B cell (primary cell): ENCODE measurements at regions not wholly inside any gene's neighbourhood (a gene's known extent, or its start where the extent isn't known, plus 50 kb on each side); places are given as distances from the start of the nearest gene placed in this dataset.

Experiments used
- ATAC-seq: fragments of 200-7000 bp; cut with Tn5 transposase; one replicate; pipeline ENCODE4 v1.10.0; 2021; ENCODE audit warnings: low read depth, mild to moderate bottlenecking, moderate number of reproducible peaks, moderate library complexity
- CTCF ChIA-PET: fragments of 350-600 bp; sonication (Branson Sonifier 250); formaldehyde crosslinking; loops from one replicate; lab custom pipeline; 2021; ENCODE audit warnings: antibody characterized with exemption, inconsistent platforms; lab: Charles Lee
- POLR2A ChIA-PET: fragments of 350-600 bp; sonication (Branson Sonifier 250); formaldehyde crosslinking; loops from one replicate; lab custom pipeline; 2021; ENCODE audit warnings: antibody characterized with exemption; lab: Charles Lee
- DNase-seq: peaks from one replicate; pipeline ENCODE4 v3.0.0; 2013
- H2AFZ ChIP-seq: 2 replicates; pipeline ENCODE4 v1.6.1; 2012; ENCODE audit warnings: mild to moderate bottlenecking, low read depth, low read length; ENCODE audit not compliant: insufficient read depth, poor library complexity, severe bottlenecking
- H3K27ac ChIP-seq, 2 donors: 1 replicate in 1 of 2; 2 replicates in 1 of 2; pipeline ENCODE4 v1.5.1; 2012 to 2013; ENCODE audit warnings: low read length in 2 of 2, mild to moderate bottlenecking in 2 of 2, moderate library complexity in 1 of 2
- H3K27me3 ChIP-seq, 4 experiments: fragments of 200-600 bp in 1 of 4; sonication (generic) in 1 of 4; replicated peaks in 1 of 4; 1 replicate in 2 of 4; 2 replicates in 2 of 4; pipeline versions ENCODE4 v1.6.1 to v1.7.0; 2013 to 2016; ENCODE audit warnings: low read length in 3 of 4, mild to moderate bottlenecking in 2 of 4, mixed read lengths in 1 of 4, moderate library complexity in 1 of 4; ENCODE audit not compliant: insufficient read depth in 4 of 4, control insufficient read depth in 3 of 4; ENCODE audit errors: control extremely low read depth in 1 of 4
- H3K36me3 ChIP-seq, 2 experiments: replicated peaks in 1 of 2; 1 replicate in 1 of 2; 2 replicates in 1 of 2; pipeline versions ENCODE4 v1.6.1 to v1.7.1; 2013; ENCODE audit warnings: low read length in 1 of 2; ENCODE audit not compliant: insufficient read depth in 2 of 2, control insufficient read depth in 1 of 2; ENCODE audit errors: control extremely low read depth in 1 of 2, extremely low read depth in 1 of 2
- H3K4me1 ChIP-seq, 2 donors: fragments of 200-600 bp in 1 of 2; sonication (generic) in 1 of 2; 1 replicate in 1 of 2; 2 replicates in 1 of 2; pipeline versions ENCODE4 v1.5.1 to v1.6.1; 2013 to 2017; ENCODE audit warnings: low read length in 2 of 2; ENCODE audit not compliant: control insufficient read depth in 2 of 2, insufficient read depth in 2 of 2
- H3K4me2 ChIP-seq: replicated peaks from 2 replicates; pipeline ENCODE3; 2012; ENCODE audit warnings: mild to moderate bottlenecking, low read depth, low read length; ENCODE audit not compliant: poor library complexity, severe bottlenecking
- H3K4me3 ChIP-seq, 5 experiments: fragments of 200-600 bp in 1 of 5; sonication (generic) in 1 of 5; 1 replicate in 3 of 5; 2 replicates in 2 of 5; pipeline versions ENCODE4 v1.5.1 to v1.7.0; 2011 to 2016; ENCODE audit warnings: low read length in 4 of 5, mild to moderate bottlenecking in 4 of 5, low read depth in 2 of 5, control low read depth in 1 of 5, moderate library complexity in 1 of 5; ENCODE audit not compliant: insufficient read depth in 1 of 5; ENCODE audit errors: control extremely low read depth in 1 of 5, extremely low read depth in 1 of 5
- H3K79me2 ChIP-seq: fragments of 200-600 bp; sonication (generic); one replicate; pipeline ENCODE4 v1.6.0; 2016; ENCODE audit warnings: low read length; ENCODE audit not compliant: control insufficient read depth, insufficient read depth
- H3K9ac ChIP-seq: fragments of 200-600 bp; sonication (generic); 2 replicates; pipeline ENCODE4 v1.6.1; 2017; ENCODE audit warnings: mild to moderate bottlenecking, low read length, moderate library complexity
- H3K9me3 ChIP-seq, 3 donors: one replicate each; pipeline versions ENCODE4 v1.6.1 to v1.7.1; 2013; ENCODE audit warnings: low read length in 2 of 3; ENCODE audit not compliant: control insufficient read depth in 2 of 3, insufficient read depth in 1 of 3; ENCODE audit errors: control extremely low read depth in 1 of 3
- H4K20me1 ChIP-seq: 2 replicates; pipeline ENCODE4 v1.6.0; 2012; ENCODE audit warnings: mild to moderate bottlenecking, low read length; ENCODE audit not compliant: insufficient read depth, control insufficient read depth, poor library complexity, severe bottlenecking
- H3K27ac Mint-ChIP-seq: one replicate; pipeline ENCODE4 v1.8.0; 2021; ENCODE audit warnings: mixed read lengths
- H3K27me3 Mint-ChIP-seq: one replicate; pipeline ENCODE4 v1.8.0; 2021; ENCODE audit warnings: mixed read lengths
- H3K4me1 Mint-ChIP-seq: one replicate; pipeline ENCODE4 v1.8.0; 2021; ENCODE audit warnings: mixed read lengths
- H3K4me3 Mint-ChIP-seq: one replicate; pipeline ENCODE4 v1.8.0; 2021; ENCODE audit warnings: mixed read lengths
- H3K9me3 Mint-ChIP-seq: one replicate; pipeline ENCODE4 v1.8.0; 2022; ENCODE audit warnings: mixed read lengths; ENCODE audit not compliant: insufficient read depth
- EZH2 ChIP-seq: IDR thresholded peaks from 2 replicates; pipeline ENCODE4 v1.6.1; 2012; ENCODE audit warnings: borderline replicate concordance, low read depth, mild to moderate bottlenecking, moderate library complexity, low read length; ENCODE audit not compliant: insufficient read depth, poor library complexity, severe bottlenecking
- WGBS: methylation state at CpG from one replicate; pipeline ENCODE4 v1.1.5; 2013; ENCODE audit warnings: missing lambda C conversion rate; ENCODE audit not compliant: insufficient coverage; 5-methylcytosine and 5-hydroxymethylcytosine counted together
- intact Hi-C: fragments of 100-400 bp; cut with micrococcal nuclease; formaldehyde crosslinking; loops from one replicate; pipeline ENCODE4 v1.10.0; 2022
- TF ChIP-seq, protein P1 (sequence below): fragments of 200-600 bp; IDR thresholded peaks from one replicate; pipeline ENCODE4 v1.8.0; 2022; ENCODE audit warnings: antibody characterized with exemption, mild to moderate bottlenecking

- TF ChIP-seq, protein P1, sequence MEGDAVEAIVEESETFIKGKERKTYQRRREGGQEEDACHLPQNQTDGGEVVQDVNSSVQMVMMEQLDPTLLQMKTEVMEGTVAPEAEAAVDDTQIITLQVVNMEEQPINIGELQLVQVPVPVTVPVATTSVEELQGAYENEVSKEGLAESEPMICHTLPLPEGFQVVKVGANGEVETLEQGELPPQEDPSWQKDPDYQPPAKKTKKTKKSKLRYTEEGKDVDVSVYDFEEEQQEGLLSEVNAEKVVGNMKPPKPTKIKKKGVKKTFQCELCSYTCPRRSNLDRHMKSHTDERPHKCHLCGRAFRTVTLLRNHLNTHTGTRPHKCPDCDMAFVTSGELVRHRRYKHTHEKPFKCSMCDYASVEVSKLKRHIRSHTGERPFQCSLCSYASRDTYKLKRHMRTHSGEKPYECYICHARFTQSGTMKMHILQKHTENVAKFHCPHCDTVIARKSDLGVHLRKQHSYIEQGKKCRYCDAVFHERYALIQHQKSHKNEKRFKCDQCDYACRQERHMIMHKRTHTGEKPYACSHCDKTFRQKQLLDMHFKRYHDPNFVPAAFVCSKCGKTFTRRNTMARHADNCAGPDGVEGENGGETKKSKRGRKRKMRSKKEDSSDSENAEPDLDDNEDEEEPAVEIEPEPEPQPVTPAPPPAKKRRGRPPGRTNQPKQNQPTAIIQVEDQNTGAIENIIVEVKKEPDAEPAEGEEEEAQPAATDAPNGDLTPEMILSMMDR: no peak
- TF ChIP-seq EZH2: no peak
- Histone ChIP-seq H3K4me1 (no peaks in the 10 kb centered on the region), H3K36me3 (no peaks in the 10 kb centered on the region), H3K79me2 (no peaks in the 10 kb centered on the region), H3K9me3 (no peaks in the 10 kb centered on the region), H3K27me3 (no peaks in the 10 kb centered on the region), H4K20me1 (no peaks in the 10 kb centered on the region), H3K9ac (no peak overlapping the region), H3K4me2 (no peak overlapping the region), H3K27ac (no peak overlapping the region), H2AFZ (no peak overlapping the region), H3K4me3 (no peak overlapping the region)
- CTCF ChIA-PET: no interaction called here
- no peak overlapping the region for H3K27ac Mint-ChIP-seq
- H3K4me1 Mint-ChIP-seq: no peaks in the 10 kb centered on the region
- DNase-seq (no peak), ATAC-seq (no peak)
- WGBS: no CpG with 5 or more reads among the region's 1 CpG
- peaks cover 3% of the 10 kb centered on the region for H3K9me3 Mint-ChIP-seq
- H3K4me3 Mint-ChIP-seq: no peak overlapping the region
- POLR2A ChIA-PET: no interaction called here
- intact Hi-C loops: no loop called here
- H3K27me3 Mint-ChIP-seq: no peaks in the 10 kb centered on the region
Observed at GRCh38 chr1:82606546-82606945, 805.8 kb downstream of the ADGRL2 start.

DNA sequence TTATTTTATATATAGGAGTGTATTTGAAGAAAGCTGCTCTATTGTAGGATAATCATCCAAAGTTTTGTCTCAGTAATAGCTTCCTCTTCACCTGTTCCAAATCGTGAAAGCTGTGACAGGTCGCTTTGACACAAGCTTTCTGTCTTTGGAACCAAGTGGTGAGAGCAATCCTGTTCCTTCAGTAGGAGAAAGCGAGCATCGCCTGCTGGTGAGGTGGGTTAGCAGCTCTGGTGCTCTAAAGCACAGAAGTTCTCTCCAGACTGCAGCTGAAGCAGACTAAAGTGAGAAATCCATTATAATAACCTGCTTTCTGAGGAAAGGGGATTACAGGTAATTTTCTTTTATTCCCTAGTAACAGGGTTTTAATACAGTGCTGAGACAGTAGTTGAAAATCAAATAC lies 803.8 kb downstream of the ADGRL2 start:
- no peaks in the 10 kb centered on the region for H3K36me3 ChIP-seq
- no peaks in the 10 kb centered on the region for H3K4me1 Mint-ChIP-seq
- TF ChIP-seq EZH2: no peak
- TF ChIP-seq, protein P1: no peak
- H3K9ac ChIP-seq: no peak overlapping the region
- POLR2A ChIA-PET: no interaction called here
- H3K27ac ChIP-seq: no peak overlapping the region
- no peak for ATAC-seq
- H3K4me2 ChIP-seq: no peak overlapping the region
- H2AFZ ChIP-seq: no peak overlapping the region
- H3K4me3 ChIP-seq: no peak overlapping the region
- no peak overlapping the region for H3K4me3 Mint-ChIP-seq
- no peaks in the 10 kb centered on the region for H3K9me3 Mint-ChIP-seq
- H3K27me3 Mint-ChIP-seq: no peaks in the 10 kb centered on the region
- CTCF ChIA-PET: no interaction called here
- H3K27me3 ChIP-seq: no peaks in the 10 kb centered on the region
- no peak for DNase-seq
- 40% methylated on average over 2 of the region's 4 CpGs for WGBS
- no peaks in the 10 kb centered on the region for H3K79me2 ChIP-seq
- H3K4me1 ChIP-seq: no peaks in the 10 kb centered on the region
- H3K27ac Mint-ChIP-seq: no peak overlapping the region
- intact Hi-C loops: no loop called here
- H4K20me1 ChIP-seq: no peaks in the 10 kb centered on the region
- no peaks in the 10 kb centered on the region for H3K9me3 ChIP-seq
